ENCODE measurements at regions not wholly inside any gene's neighbourhood (a gene's known extent, or its start where the extent isn't known, plus 50 kb on each side); places are given as distances from the start of the nearest gene placed in this dataset.

DNA sequence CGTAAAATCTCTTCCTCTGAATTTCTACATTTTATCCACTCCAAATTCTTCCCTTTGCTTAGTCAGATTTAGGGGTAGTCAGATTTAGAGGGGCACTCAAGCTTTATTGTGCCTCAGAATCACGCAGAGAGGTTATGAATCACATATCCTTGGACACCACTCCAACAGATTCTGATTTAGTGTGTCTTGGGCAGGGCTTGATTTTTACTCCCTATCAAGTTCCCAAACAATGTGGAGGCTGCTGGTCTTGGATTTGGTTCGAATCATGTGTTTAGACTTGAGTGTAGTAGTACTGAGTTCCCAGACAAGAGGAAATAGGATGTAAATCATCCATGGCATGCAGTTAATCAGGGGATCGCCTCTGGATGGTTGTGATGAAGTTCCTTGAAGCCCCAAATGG, 298.1 kb upstream of the CLEC14A start:
- no peaks in the 10 kb centered on the region for H3K27me3 ChIP-seq (ENCODE audit: insufficient read depth, low read depth)
- DNase-seq = no peak
- H3K4me1 ChIP-seq (replicated peaks; ENCODE audit: insufficient read depth) = no peaks in the 10 kb centered on the region
- no peak for TF ChIP-seq EZH2 (IDR thresholded peaks at IDR 0.05; ENCODE audit: low read depth)
- TF ChIP-seq, protein P1, sequence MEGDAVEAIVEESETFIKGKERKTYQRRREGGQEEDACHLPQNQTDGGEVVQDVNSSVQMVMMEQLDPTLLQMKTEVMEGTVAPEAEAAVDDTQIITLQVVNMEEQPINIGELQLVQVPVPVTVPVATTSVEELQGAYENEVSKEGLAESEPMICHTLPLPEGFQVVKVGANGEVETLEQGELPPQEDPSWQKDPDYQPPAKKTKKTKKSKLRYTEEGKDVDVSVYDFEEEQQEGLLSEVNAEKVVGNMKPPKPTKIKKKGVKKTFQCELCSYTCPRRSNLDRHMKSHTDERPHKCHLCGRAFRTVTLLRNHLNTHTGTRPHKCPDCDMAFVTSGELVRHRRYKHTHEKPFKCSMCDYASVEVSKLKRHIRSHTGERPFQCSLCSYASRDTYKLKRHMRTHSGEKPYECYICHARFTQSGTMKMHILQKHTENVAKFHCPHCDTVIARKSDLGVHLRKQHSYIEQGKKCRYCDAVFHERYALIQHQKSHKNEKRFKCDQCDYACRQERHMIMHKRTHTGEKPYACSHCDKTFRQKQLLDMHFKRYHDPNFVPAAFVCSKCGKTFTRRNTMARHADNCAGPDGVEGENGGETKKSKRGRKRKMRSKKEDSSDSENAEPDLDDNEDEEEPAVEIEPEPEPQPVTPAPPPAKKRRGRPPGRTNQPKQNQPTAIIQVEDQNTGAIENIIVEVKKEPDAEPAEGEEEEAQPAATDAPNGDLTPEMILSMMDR (conservative IDR thresholded peaks at IDR 0.05) = no peak
- no peaks in the 10 kb centered on the region for H3K36me3 ChIP-seq (ENCODE audit: low read depth)
- intact Hi-C loops (cut with micrococcal nuclease; ENCODE audit: unreplicated experiment) = no loop called here
- H2AFZ ChIP-seq = no peak overlapping the region
- no peaks in the 10 kb centered on the region for H3F3A ChIP-seq (ENCODE audit: insufficient read depth, low read depth)
- no peak overlapping the region for H3K4me2 ChIP-seq
- no peaks in the 10 kb centered on the region for H3K9me3 ChIP-seq (ENCODE audit: insufficient read depth, low read depth)
- H3K4me3 ChIP-seq = no peak overlapping the region
- H3K79me2 ChIP-seq (ENCODE audit: low read depth) = no peaks in the 10 kb centered on the region
- H3K27ac ChIP-seq = no peak overlapping the region
- no peaks in the 10 kb centered on the region for H3K9me2 ChIP-seq (ENCODE audit: insufficient read depth)
- BruUV-seq (replicated peaks) = no TSS peak
- ChIA-PET POLR2A (ENCODE audit: unreplicated experiment) (no interaction called here), CTCF (no interaction called here)
- H4K20me1 ChIP-seq (ENCODE audit: insufficient read depth) = no peaks in the 10 kb centered on the region

DNA sequence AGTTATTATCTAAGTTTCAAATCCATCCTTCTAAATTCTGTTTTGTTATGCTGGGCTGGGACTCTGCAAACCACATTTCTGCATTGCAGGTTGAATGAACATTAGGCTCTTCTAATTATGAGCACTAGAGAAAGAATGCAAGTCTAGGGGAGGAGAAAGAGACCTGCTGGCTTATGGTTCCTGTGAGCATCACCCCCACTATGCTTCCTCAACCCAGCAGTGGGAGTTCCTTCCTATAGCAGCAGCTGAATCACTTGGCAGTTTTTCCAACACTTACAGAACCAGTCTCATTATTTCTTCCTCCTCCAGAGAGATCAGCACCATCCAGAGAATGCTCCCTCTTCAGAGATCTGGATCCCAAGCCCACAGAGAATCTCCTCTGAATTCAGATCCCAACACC, 297.7 kb upstream of the CLEC14A start:
- no peaks in the 10 kb centered on the region for H3K79me2 ChIP-seq (ENCODE audit: low read depth)
- no peaks in the 10 kb centered on the region for H3F3A ChIP-seq (ENCODE audit: insufficient read depth, low read depth)
- no peak overlapping the region for H3K4me2 ChIP-seq
- H3K36me3 ChIP-seq (ENCODE audit: low read depth) = no peaks in the 10 kb centered on the region
- H2AFZ ChIP-seq = no peak overlapping the region
- H3K27ac ChIP-seq = no peak overlapping the region
- no peaks in the 10 kb centered on the region for H3K27me3 ChIP-seq (ENCODE audit: insufficient read depth, low read depth)
- no peak overlapping the region for H3K4me3 ChIP-seq
- H3K9me3 ChIP-seq (ENCODE audit: insufficient read depth, low read depth) = no peaks in the 10 kb centered on the region
- no TSS peak for BruUV-seq (replicated peaks)
- intact Hi-C loops (cut with micrococcal nuclease; ENCODE audit: unreplicated experiment) = no loop called here
- ChIA-PET CTCF (no interaction called here), POLR2A (ENCODE audit: unreplicated experiment) (no interaction called here)
- no peak for DNase-seq
- H3K4me1 ChIP-seq (replicated peaks; ENCODE audit: insufficient read depth) = no peaks in the 10 kb centered on the region
- no peaks in the 10 kb centered on the region for H4K20me1 ChIP-seq (ENCODE audit: insufficient read depth)
- TF ChIP-seq, protein P1 (conservative IDR thresholded peaks at IDR 0.05) = no peak
- no peak for TF ChIP-seq EZH2 (IDR thresholded peaks at IDR 0.05; ENCODE audit: low read depth)
- H3K9me2 ChIP-seq (ENCODE audit: insufficient read depth) = no peaks in the 10 kb centered on the region

DNA sequence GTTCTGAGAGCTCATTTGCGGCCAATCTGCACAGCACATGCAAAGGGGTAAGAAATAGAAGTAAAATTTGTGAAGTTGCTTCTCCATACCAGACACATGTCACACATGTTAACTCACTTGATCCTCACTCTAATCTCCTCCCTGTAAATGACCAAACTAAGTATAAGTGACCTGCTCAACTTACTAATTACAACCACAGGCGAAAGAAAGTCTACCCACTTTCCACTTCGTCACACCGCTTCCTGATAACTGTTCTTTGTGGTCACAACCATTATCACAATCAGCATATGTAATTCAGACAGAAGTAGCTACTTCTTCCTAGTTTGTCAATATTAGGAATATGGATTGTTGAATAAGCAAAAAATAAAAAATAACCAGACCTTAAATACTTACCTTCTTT, 293.7 kb upstream of the CLEC14A start:
- Histone ChIP-seq H3K4me3 (no peak overlapping the region), H3K4me1 (replicated peaks; ENCODE audit: insufficient read depth) (no peaks in the 10 kb centered on the region), H3K9me2 (ENCODE audit: insufficient read depth) (no peaks in the 10 kb centered on the region), H3F3A (ENCODE audit: insufficient read depth, low read depth) (no peaks in the 10 kb centered on the region), H2AFZ (no peak overlapping the region), H3K27me3 (ENCODE audit: insufficient read depth, low read depth) (no peaks in the 10 kb centered on the region), H3K36me3 (ENCODE audit: low read depth) (no peaks in the 10 kb centered on the region), H3K79me2 (ENCODE audit: low read depth) (no peaks in the 10 kb centered on the region), H4K20me1 (ENCODE audit: insufficient read depth) (no peaks in the 10 kb centered on the region), H3K9me3 (ENCODE audit: insufficient read depth, low read depth) (no peaks in the 10 kb centered on the region), H3K4me2 (no peak overlapping the region), H3K27ac (no peak overlapping the region)
- BruUV-seq (replicated peaks) = no TSS peak
- intact Hi-C loops (cut with micrococcal nuclease; ENCODE audit: unreplicated experiment) = no loop called here
- no peak for DNase-seq
- CTCF ChIA-PET = no interaction called here
- POLR2A ChIA-PET (ENCODE audit: unreplicated experiment) = interaction anchor here (0.6 kb wide), 1 partner anchor 65 kb away, joined by 3 read pairs; no protein-coding TSS in a partner anchor
- TF ChIP-seq, protein P1 (conservative IDR thresholded peaks at IDR 0.05) = no peak
- no peak for TF ChIP-seq EZH2 (IDR thresholded peaks at IDR 0.05; ENCODE audit: low read depth)
